ENCODE measurements at regions not wholly inside any gene's neighbourhood (a gene's known extent, or its start where the extent isn't known, plus 50 kb on each side); places are given as distances from the start of the nearest gene placed in this dataset.
"Not testable (repeated sequence)": the region's sequence is repeated elsewhere in the genome, so short reads cannot be mapped to it uniquely, and the experiment has no call there.

GRCh38 chr5:92548346-92548745, 1032.7 kb downstream of the NR2F1-AS1 start:
- DNase-seq (ENCODE audit: low read depth), result no peak

DNA sequence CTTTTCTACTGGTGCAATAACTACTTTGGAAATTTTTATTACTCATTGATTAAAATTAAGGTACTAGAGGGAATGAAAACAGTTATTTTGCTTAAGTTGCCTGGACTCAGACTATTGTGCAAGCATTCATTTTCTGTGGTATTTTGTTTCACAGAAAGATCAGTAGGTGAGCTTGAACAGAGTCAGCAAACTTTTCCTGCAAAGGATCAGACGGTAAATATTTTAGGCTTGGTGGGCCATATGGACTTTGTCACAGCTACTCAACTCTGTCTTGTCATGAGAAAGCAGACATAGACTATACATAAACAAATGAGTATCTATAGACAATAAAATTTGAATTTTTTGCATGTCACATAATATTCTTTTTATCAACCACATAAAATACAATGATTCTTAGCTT, 1036.4 kb downstream of the NR2F1-AS1 start:
- TF ChIP-seq CTCF (conservative IDR thresholded peaks at IDR 0.05; ENCODE audit: low read depth, low read length), result no peak
- no peak for DNase-seq (ENCODE audit: low read depth)
- H3K4me3 ChIP-seq (ENCODE audit: low read depth, low read length), result no peak overlapping the region

More at GRCh38 chr5:92548346-92548745, 1032.7 kb downstream of the NR2F1-AS1 start:
- no peak overlapping the region for H3K4me3 ChIP-seq (ENCODE audit: low read depth, low read length)
- no peak for TF ChIP-seq CTCF (conservative IDR thresholded peaks at IDR 0.05; ENCODE audit: low read depth, low read length)

GRCh38 chr5:92544036-92544435, 1037.0 kb downstream of the NR2F1-AS1 start:
- no peak overlapping the region for H3K4me3 ChIP-seq (ENCODE audit: low read depth, low read length)
- no peak for DNase-seq (ENCODE audit: low read depth)
- no peak for TF ChIP-seq CTCF (conservative IDR thresholded peaks at IDR 0.05; ENCODE audit: low read depth, low read length)

- H3K4me3 ChIP-seq (ENCODE audit: low read depth, low read length), result no peak overlapping the region
- no peak for DNase-seq (ENCODE audit: low read depth)
- TF ChIP-seq CTCF (conservative IDR thresholded peaks at IDR 0.05; ENCODE audit: low read depth, low read length), result no peak
Observed at GRCh38 chr5:92543201-92543600, 1037.8 kb downstream of the NR2F1-AS1 start.

- H3K4me3 ChIP-seq (ENCODE audit: low read depth, low read length); DNase-seq (ENCODE audit: low read depth): not testable (repeated sequence)
Observed at GRCh38 chr5:92542017-92542416, 1039.0 kb downstream of the NR2F1-AS1 start.

GRCh38 chr5:92527311-92528078, 1053.5 kb downstream of the NR2F1-AS1 start:
- H3K4me3 ChIP-seq (ENCODE audit: low read depth, low read length), result no peak overlapping the region
- no peak for DNase-seq (ENCODE audit: low read depth)
- TF ChIP-seq CTCF (conservative IDR thresholded peaks at IDR 0.05; ENCODE audit: low read depth, low read length), result no peak

- no peak for TF ChIP-seq CTCF (conservative IDR thresholded peaks at IDR 0.05; ENCODE audit: low read depth, low read length)
Observed at GRCh38 chr5:92525131-92525530, 1055.9 kb downstream of the NR2F1-AS1 start.

More at GRCh38 chr5:92525131-92525530, 1055.9 kb downstream of the NR2F1-AS1 start:
- no peak overlapping the region for H3K4me3 ChIP-seq (ENCODE audit: low read depth, low read length)
- DNase-seq (ENCODE audit: low read depth), result no peak

All from epithelial cell of proximal tubule (primary cell).